ENCODE measurements at regions not wholly inside any gene's neighbourhood (a gene's known extent, or its start where the extent isn't known, plus 50 kb on each side); places are given as distances from the start of the nearest gene placed in this dataset.

DNA sequence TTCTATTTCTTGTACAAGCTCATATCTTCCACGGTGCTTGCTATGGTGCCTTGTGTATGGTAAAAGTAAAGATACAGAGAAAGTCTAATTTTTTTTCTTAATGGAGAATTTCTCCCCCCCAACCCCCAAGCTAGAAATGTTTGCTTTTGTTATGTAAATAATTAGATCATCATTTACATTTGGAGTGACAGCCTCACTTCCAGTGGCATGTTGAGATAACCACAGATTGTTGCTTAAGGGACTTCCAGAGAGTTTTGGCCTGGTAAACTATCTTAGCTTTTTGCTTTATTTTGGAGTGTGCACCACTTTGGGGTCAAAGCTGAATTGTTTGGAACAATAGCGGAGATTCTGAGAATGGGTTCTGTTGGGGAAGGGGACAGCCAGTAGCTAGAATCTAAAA lies 129.7 kb downstream of the ZNF365 start:
- TF ChIP-seq, protein P1, sequence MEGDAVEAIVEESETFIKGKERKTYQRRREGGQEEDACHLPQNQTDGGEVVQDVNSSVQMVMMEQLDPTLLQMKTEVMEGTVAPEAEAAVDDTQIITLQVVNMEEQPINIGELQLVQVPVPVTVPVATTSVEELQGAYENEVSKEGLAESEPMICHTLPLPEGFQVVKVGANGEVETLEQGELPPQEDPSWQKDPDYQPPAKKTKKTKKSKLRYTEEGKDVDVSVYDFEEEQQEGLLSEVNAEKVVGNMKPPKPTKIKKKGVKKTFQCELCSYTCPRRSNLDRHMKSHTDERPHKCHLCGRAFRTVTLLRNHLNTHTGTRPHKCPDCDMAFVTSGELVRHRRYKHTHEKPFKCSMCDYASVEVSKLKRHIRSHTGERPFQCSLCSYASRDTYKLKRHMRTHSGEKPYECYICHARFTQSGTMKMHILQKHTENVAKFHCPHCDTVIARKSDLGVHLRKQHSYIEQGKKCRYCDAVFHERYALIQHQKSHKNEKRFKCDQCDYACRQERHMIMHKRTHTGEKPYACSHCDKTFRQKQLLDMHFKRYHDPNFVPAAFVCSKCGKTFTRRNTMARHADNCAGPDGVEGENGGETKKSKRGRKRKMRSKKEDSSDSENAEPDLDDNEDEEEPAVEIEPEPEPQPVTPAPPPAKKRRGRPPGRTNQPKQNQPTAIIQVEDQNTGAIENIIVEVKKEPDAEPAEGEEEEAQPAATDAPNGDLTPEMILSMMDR (conservative IDR thresholded peaks at IDR 0.05; ENCODE audit: low read depth in 2 of 2) = no peak
- no peak for TF ChIP-seq EZH2phosphoT487 (IDR thresholded peaks at IDR 0.05; ENCODE audit: unreplicated experiment)
- no peak for TF ChIP-seq EZH2 (IDR thresholded peaks at IDR 0.05; ENCODE audit: low read depth, unreplicated experiment)
- no peak for TF ChIP-seq JUNB (IDR thresholded peaks at IDR 0.05; ENCODE audit: unreplicated experiment)
- no peak for TF ChIP-seq STAT1 (IDR thresholded peaks at IDR 0.05; ENCODE audit: unreplicated experiment)
- no peak for TF ChIP-seq CREB1 (CRISPR knock-in tag; IDR thresholded peaks at IDR 0.05; ENCODE audit: low read depth)
- no peak for TF ChIP-seq POLR2AphosphoS5 (IDR thresholded peaks at IDR 0.05; ENCODE audit: low read depth)
- TF ChIP-seq, protein P2, sequence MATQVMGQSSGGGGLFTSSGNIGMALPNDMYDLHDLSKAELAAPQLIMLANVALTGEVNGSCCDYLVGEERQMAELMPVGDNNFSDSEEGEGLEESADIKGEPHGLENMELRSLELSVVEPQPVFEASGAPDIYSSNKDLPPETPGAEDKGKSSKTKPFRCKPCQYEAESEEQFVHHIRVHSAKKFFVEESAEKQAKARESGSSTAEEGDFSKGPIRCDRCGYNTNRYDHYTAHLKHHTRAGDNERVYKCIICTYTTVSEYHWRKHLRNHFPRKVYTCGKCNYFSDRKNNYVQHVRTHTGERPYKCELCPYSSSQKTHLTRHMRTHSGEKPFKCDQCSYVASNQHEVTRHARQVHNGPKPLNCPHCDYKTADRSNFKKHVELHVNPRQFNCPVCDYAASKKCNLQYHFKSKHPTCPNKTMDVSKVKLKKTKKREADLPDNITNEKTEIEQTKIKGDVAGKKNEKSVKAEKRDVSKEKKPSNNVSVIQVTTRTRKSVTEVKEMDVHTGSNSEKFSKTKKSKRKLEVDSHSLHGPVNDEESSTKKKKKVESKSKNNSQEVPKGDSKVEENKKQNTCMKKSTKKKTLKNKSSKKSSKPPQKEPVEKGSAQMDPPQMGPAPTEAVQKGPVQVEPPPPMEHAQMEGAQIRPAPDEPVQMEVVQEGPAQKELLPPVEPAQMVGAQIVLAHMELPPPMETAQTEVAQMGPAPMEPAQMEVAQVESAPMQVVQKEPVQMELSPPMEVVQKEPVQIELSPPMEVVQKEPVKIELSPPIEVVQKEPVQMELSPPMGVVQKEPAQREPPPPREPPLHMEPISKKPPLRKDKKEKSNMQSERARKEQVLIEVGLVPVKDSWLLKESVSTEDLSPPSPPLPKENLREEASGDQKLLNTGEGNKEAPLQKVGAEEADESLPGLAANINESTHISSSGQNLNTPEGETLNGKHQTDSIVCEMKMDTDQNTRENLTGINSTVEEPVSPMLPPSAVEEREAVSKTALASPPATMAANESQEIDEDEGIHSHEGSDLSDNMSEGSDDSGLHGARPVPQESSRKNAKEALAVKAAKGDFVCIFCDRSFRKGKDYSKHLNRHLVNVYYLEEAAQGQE (IDR thresholded peaks at IDR 0.05; ENCODE audit: unreplicated experiment) = no peak
- TF ChIP-seq NANOG (IDR thresholded peaks at IDR 0.05; ENCODE audit: borderline replicate concordance) = no peak
- TF ChIP-seq, protein P3, sequence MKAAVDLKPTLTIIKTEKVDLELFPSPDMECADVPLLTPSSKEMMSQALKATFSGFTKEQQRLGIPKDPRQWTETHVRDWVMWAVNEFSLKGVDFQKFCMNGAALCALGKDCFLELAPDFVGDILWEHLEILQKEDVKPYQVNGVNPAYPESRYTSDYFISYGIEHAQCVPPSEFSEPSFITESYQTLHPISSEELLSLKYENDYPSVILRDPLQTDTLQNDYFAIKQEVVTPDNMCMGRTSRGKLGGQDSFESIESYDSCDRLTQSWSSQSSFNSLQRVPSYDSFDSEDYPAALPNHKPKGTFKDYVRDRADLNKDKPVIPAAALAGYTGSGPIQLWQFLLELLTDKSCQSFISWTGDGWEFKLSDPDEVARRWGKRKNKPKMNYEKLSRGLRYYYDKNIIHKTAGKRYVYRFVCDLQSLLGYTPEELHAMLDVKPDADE (IDR thresholded peaks at IDR 0.05) = no peak
- no peak for TF ChIP-seq ZNF331 (CRISPR knock-in tag; IDR thresholded peaks at IDR 0.05; ENCODE audit: low read depth)
- TF ChIP-seq, protein P4, sequence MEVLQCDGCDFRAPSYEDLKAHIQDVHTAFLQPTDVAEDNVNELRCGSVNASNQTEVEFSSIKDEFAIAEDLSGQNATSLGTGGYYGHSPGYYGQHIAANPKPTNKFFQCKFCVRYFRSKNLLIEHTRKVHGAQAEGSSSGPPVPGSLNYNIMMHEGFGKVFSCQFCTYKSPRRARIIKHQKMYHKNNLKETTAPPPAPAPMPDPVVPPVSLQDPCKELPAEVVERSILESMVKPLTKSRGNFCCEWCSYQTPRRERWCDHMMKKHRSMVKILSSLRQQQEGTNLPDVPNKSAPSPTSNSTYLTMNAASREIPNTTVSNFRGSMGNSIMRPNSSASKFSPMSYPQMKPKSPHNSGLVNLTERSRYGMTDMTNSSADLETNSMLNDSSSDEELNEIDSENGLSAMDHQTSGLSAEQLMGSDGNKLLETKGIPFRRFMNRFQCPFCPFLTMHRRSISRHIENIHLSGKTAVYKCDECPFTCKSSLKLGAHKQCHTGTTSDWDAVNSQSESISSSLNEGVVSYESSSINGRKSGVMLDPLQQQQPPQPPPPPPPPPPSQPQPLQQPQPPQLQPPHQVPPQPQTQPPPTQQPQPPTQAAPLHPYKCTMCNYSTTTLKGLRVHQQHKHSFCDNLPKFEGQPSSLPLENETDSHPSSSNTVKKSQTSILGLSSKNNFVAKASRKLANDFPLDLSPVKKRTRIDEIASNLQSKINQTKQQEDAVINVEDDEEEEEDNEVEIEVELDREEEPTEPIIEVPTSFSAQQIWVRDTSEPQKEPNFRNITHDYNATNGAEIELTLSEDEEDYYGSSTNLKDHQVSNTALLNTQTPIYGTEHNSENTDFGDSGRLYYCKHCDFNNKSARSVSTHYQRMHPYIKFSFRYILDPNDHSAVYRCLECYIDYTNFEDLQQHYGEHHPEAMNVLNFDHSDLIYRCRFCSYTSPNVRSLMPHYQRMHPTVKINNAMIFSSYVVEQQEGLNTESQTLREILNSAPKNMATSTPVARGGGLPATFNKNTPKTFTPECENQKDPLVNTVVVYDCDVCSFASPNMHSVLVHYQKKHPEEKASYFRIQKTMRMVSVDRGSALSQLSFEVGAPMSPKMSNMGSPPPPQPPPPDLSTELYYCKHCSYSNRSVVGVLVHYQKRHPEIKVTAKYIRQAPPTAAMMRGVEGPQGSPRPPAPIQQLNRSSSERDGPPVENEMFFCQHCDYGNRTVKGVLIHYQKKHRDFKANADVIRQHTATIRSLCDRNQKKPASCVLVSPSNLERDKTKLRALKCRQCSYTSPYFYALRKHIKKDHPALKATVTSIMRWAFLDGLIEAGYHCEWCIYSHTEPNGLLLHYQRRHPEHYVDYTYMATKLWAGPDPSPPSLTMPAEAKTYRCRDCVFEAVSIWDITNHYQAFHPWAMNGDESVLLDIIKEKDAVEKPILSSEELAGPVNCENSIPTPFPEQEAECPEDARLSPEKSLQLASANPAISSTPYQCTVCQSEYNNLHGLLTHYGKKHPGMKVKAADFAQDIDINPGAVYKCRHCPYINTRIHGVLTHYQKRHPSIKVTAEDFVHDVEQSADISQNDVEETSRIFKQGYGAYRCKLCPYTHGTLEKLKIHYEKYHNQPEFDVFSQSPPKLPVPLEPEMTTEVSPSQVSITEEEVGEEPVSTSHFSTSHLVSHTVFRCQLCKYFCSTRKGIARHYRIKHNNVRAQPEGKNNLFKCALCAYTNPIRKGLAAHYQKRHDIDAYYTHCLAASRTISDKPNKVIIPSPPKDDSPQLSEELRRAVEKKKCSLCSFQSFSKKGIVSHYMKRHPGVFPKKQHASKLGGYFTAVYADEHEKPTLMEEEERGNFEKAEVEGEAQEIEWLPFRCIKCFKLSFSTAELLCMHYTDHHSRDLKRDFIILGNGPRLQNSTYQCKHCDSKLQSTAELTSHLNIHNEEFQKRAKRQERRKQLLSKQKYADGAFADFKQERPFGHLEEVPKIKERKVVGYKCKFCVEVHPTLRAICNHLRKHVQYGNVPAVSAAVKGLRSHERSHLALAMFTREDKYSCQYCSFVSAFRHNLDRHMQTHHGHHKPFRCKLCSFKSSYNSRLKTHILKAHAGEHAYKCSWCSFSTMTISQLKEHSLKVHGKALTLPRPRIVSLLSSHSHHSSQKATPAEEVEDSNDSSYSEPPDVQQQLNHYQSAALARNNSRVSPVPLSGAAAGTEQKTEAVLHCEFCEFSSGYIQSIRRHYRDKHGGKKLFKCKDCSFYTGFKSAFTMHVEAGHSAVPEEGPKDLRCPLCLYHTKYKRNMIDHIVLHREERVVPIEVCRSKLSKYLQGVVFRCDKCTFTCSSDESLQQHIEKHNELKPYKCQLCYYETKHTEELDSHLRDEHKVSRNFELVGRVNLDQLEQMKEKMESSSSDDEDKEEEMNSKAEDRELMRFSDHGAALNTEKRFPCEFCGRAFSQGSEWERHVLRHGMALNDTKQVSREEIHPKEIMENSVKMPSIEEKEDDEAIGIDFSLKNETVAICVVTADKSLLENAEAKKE (CRISPR knock-in tag; IDR thresholded peaks at IDR 0.05) = no peak
